CMK (cell line): ENCODE measurements at regions not wholly inside any gene's neighbourhood (a gene's known extent, or its start where the extent isn't known, plus 50 kb on each side); places are given as distances from the start of the nearest gene placed in this dataset.

Experiments used
- DNase-seq: peaks from one replicate; pipeline ENCODE4 v3.0.0-alpha.2; 2010; ENCODE audit warnings: low read depth

GRCh38 chr16:26189536-26189935, 497.8 kb downstream of the HS3ST4 start:
- no peak for DNase-seq

GRCh38 chr16:26194526-26194925, 502.8 kb downstream of the HS3ST4 start:
- no peak for DNase-seq

- no peak for DNase-seq
These were observed 503.5 kb downstream of the HS3ST4 start for GRCh38 chr16:26195225-26195624.

GRCh38 chr16:26196310-26196709, 504.6 kb downstream of the HS3ST4 start:
- DNase-seq: no peak

GRCh38 chr16:26196802-26197201, 505.0 kb downstream of the HS3ST4 start:
- DNase-seq: no peak

GRCh38 chr16:26197707-26198106, 505.9 kb downstream of the HS3ST4 start:
- no peak for DNase-seq

GRCh38 chr16:26198221-26198620, 506.5 kb downstream of the HS3ST4 start:
- DNase-seq: no peak

- DNase-seq: no peak
These were observed 512.4 kb downstream of the HS3ST4 start for GRCh38 chr16:26204138-26204537.

GRCh38 chr16:26211542-26211941, 519.8 kb downstream of the HS3ST4 start:
- DNase-seq: no peak

GRCh38 chr16:26212599-26212998, 520.8 kb downstream of the HS3ST4 start:
- no peak for DNase-seq

- DNase-seq: no peak
These were observed 522.9 kb downstream of the HS3ST4 start for GRCh38 chr16:26214581-26215174.

GRCh38 chr16:26220894-26221293, 529.1 kb downstream of the HS3ST4 start:
- no peak for DNase-seq

GRCh38 chr16:26231647-26232046, 539.9 kb downstream of the HS3ST4 start:
- no peak for DNase-seq

GRCh38 chr16:26240807-26241206, 549.0 kb downstream of the HS3ST4 start:
- no peak for DNase-seq

- no peak for DNase-seq
These were observed 555.3 kb downstream of the HS3ST4 start for GRCh38 chr16:26247063-26247462.

- DNase-seq: no peak
These were observed 560.8 kb downstream of the HS3ST4 start for GRCh38 chr16:26252598-26252997.

GRCh38 chr16:26261621-26262020, 569.9 kb downstream of the HS3ST4 start:
- no peak for DNase-seq

GRCh38 chr16:26263406-26263805, 571.6 kb downstream of the HS3ST4 start:
- DNase-seq: no peak

- DNase-seq: no peak
These were observed 575.9 kb downstream of the HS3ST4 start for GRCh38 chr16:26267641-26268040.

- no peak for DNase-seq
These were observed 577.9 kb downstream of the HS3ST4 start for GRCh38 chr16:26269673-26270072.

- no peak for DNase-seq
These were observed 581.8 kb downstream of the HS3ST4 start for GRCh38 chr16:26273607-26274006.

GRCh38 chr16:26275021-26275590, 583.3 kb downstream of the HS3ST4 start:
- DNase-seq: no peak

- DNase-seq: no peak
These were observed 584.5 kb downstream of the HS3ST4 start for GRCh38 chr16:26276289-26276688.

- DNase-seq: no peak
These were observed 589.8 kb downstream of the HS3ST4 start for GRCh38 chr16:26281381-26282110.
